RPMI7951 (cell line): ENCODE measurements at regions not wholly inside any gene's neighbourhood (a gene's known extent, or its start where the extent isn't known, plus 50 kb on each side); places are given as distances from the start of the nearest gene placed in this dataset.
"Not testable (repeated sequence)": the region's sequence is repeated elsewhere in the genome, so short reads cannot be mapped to it uniquely, and the experiment has no call there.

ENCODE experiments used
- DNase-seq: peaks from one replicate; pipeline ENCODE4 v3.0.0-alpha.2; 2012; ENCODE audit warnings: low read depth

- not testable (repeated sequence) for DNase-seq
These were observed 62.4 kb upstream of the GBA3 start for GRCh38 chr4:22630161-22630975.

GRCh38 chr4:22631167-22631566 is 61.6 kb upstream of the GBA3 start:
- not testable (repeated sequence) for DNase-seq

GRCh38 chr4:22634541-22635181 is 58.1 kb upstream of the GBA3 start:
- DNase-seq: no peak

GRCh38 chr4:22635182-22635549 is 57.6 kb upstream of the GBA3 start:
- not testable (repeated sequence) for DNase-seq

GRCh38 chr4:22635692-22636091 is 57.0 kb upstream of the GBA3 start:
- no peak for DNase-seq

GRCh38 chr4:22637306-22637705 is 55.4 kb upstream of the GBA3 start:
- DNase-seq: no peak
